NB4 (cell line): ENCODE measurements at regions not wholly inside any gene's neighbourhood (a gene's known extent, or its start where the extent isn't known, plus 50 kb on each side); places are given as distances from the start of the nearest gene placed in this dataset.

ENCODE experiments used
- DNase-seq: peaks from one replicate; pipeline ENCODE4 v3.0.0; 2010; ENCODE audit warnings: low read depth
- H3K4me3 ChIP-seq: one replicate; pipeline ENCODE4 v1.5.1; 2011; ENCODE audit warnings: mild to moderate bottlenecking, low read depth, low read length, moderate library complexity
- CTCF ChIP-seq: IDR thresholded peaks from one replicate; pipeline ENCODE4 v1.5.1; 2012; ENCODE audit warnings: low read depth, low read length
- MAX ChIP-seq: IDR thresholded peaks from 2 replicates; pipeline ENCODE4 v1.6.1; 2011; ENCODE audit warnings: low read depth, low read length
- MYC ChIP-seq: IDR thresholded peaks from 2 replicates; pipeline ENCODE4 v1.6.1; 2011; ENCODE audit warnings: low read depth, low read length
- POLR2A ChIP-seq: IDR thresholded peaks from 2 replicates; pipeline ENCODE4 v1.6.1; 2011; ENCODE audit warnings: mild to moderate bottlenecking; ENCODE audit not compliant: insufficient read length; ENCODE audit errors: extremely low read depth

- H3K4me3 ChIP-seq, result no peak overlapping the region
- DNase-seq, result no peak
- no peak for TF ChIP-seq CTCF
- no peak for TF ChIP-seq MYC
- no peak for TF ChIP-seq POLR2A
- TF ChIP-seq MAX, result no peak
These were observed 195.7 kb upstream of the MAN1A1 start for GRCh38 chr6:119545245-119545644.

GRCh38 chr6:119544325-119545175 is 195.0 kb upstream of the MAN1A1 start:
- DNase-seq, result no peak
- no peak overlapping the region for H3K4me3 ChIP-seq
- TF ChIP-seq MYC, result no peak
- TF ChIP-seq CTCF, result no peak
- TF ChIP-seq MAX, result no peak
- TF ChIP-seq POLR2A, result no peak

- H3K4me3 ChIP-seq, result no peak overlapping the region
- no peak for DNase-seq
- no peak for TF ChIP-seq POLR2A
- no peak for TF ChIP-seq CTCF
- no peak for TF ChIP-seq MAX
- no peak for TF ChIP-seq MYC
These were observed 193.8 kb upstream of the MAN1A1 start for GRCh38 chr6:119543332-119543731.

- DNase-seq, result no peak
- no peak overlapping the region for H3K4me3 ChIP-seq
- TF ChIP-seq POLR2A (no peak), CTCF (no peak), MAX (no peak), MYC (no peak)
These were observed 192.5 kb upstream of the MAN1A1 start for GRCh38 chr6:119542037-119542436.

- DNase-seq, result no peak
- no peak for TF ChIP-seq CTCF
- no peak for TF ChIP-seq MYC
- no peak for TF ChIP-seq POLR2A
- no peak for TF ChIP-seq MAX
- H3K4me3 ChIP-seq, result no peak overlapping the region
These were observed 191.8 kb upstream of the MAN1A1 start for GRCh38 chr6:119541132-119541905.
